OCI-LY1 (cell line): ENCODE measurements at regions not wholly inside any gene's neighbourhood (a gene's known extent, or its start where the extent isn't known, plus 50 kb on each side); places are given as distances from the start of the nearest gene placed in this dataset.

ENCODE experiments used
- H2AFZ ChIP-seq: fragments of 200-600 bp; sonication (generic), shearing (Covaris generic); 2 replicates; pipeline ENCODE4 v1.6.0; 2014; ENCODE audit warnings: antibody characterized with exemption, mild to moderate bottlenecking, low read length
- H3F3A ChIP-seq: fragments of 200-600 bp; sonication (generic), shearing (Covaris generic); 2 replicates; pipeline ENCODE4 v1.6.0; 2014; ENCODE audit warnings: mild to moderate bottlenecking, antibody characterized with exemption, low read length, moderate library complexity; ENCODE audit not compliant: insufficient read depth
- H3K27ac ChIP-seq: fragments of 200-600 bp; sonication (generic); 2 replicates; pipeline ENCODE4 v1.5.1; 2014; ENCODE audit warnings: low read length, mixed run types, mild to moderate bottlenecking, low read depth; ENCODE audit not compliant: poor library complexity, severe bottlenecking
- H3K27me3 ChIP-seq: fragments of 200-600 bp; sonication (generic); 2 replicates; pipeline ENCODE4 v1.6.0; 2014; ENCODE audit warnings: antibody characterized with exemption, mild to moderate bottlenecking, low read length, moderate library complexity; ENCODE audit not compliant: insufficient read depth
- H3K36me3 ChIP-seq: fragments of 200-600 bp; sonication (generic); 2 replicates; pipeline ENCODE4 v1.6.1; 2014; ENCODE audit warnings: mild to moderate bottlenecking, antibody characterized with exemption, low read length, moderate library complexity, mixed read lengths; ENCODE audit not compliant: insufficient read depth
- H3K4me1 ChIP-seq: fragments of 200-600 bp; sonication (generic); 2 replicates; pipeline ENCODE4 v1.5.1; 2014; ENCODE audit warnings: mild to moderate bottlenecking, low read length, moderate library complexity; ENCODE audit not compliant: insufficient read depth, severe bottlenecking
- H3K4me2 ChIP-seq: fragments of 200-600 bp; sonication (generic), shearing (Covaris generic); 2 replicates; pipeline ENCODE4 v1.6.1; 2014; ENCODE audit warnings: low read length
- H3K4me3 ChIP-seq: fragments of 200-600 bp; sonication (generic); 2 replicates; pipeline ENCODE4 v1.5.1; 2014; ENCODE audit warnings: low read length, low read depth, mild to moderate bottlenecking, mixed read lengths; ENCODE audit not compliant: poor library complexity, severe bottlenecking
- H3K79me2 ChIP-seq: fragments of 200-600 bp; shearing (Covaris generic); 2 replicates; pipeline ENCODE4 v1.6.1; 2016; ENCODE audit warnings: mixed run types, low read length, mixed read lengths; ENCODE audit not compliant: insufficient read depth
- H3K9ac ChIP-seq: fragments of 200-600 bp; sonication (generic), shearing (Covaris generic); 2 replicates; pipeline ENCODE4 v1.6.1; 2014; ENCODE audit warnings: mild to moderate bottlenecking, low read length, mixed read lengths
- H3K9me2 ChIP-seq: fragments of 200-600 bp; sonication (generic), shearing (Covaris generic); 2 replicates; pipeline ENCODE4 v1.6.1; 2014; ENCODE audit warnings: low read depth, mild to moderate bottlenecking, low read length, mixed read lengths
- H3K9me3 ChIP-seq: fragments of 200-600 bp; shearing (Covaris generic); 2 replicates; pipeline ENCODE4 v1.6.1; 2014; ENCODE audit warnings: low read length, mixed read lengths
- H4K20me1 ChIP-seq: fragments of 200-600 bp; sonication (generic), shearing (Covaris generic); 2 replicates; pipeline ENCODE4 v1.6.0; 2016; ENCODE audit warnings: mild to moderate bottlenecking, low read length; ENCODE audit not compliant: insufficient read depth
- EZH2 ChIP-seq: fragments of 200-600 bp; sonication (generic), shearing (Covaris generic); IDR thresholded peaks from 2 replicates; pipeline ENCODE4 v1.8.0; 2017; ENCODE audit warnings: borderline replicate concordance, mixed run types, mild to moderate bottlenecking, antibody characterized with exemption, low read length, moderate library complexity, mixed read lengths
- TF ChIP-seq, protein P1 (sequence below): fragments of 200-600 bp; sonication (generic), shearing (Covaris generic); IDR thresholded peaks from 2 replicates; pipeline ENCODE4 v1.5.1; 2017; ENCODE audit warnings: mild to moderate bottlenecking, antibody characterized with exemption, low read length, moderate library complexity, mixed read lengths

DNA sequence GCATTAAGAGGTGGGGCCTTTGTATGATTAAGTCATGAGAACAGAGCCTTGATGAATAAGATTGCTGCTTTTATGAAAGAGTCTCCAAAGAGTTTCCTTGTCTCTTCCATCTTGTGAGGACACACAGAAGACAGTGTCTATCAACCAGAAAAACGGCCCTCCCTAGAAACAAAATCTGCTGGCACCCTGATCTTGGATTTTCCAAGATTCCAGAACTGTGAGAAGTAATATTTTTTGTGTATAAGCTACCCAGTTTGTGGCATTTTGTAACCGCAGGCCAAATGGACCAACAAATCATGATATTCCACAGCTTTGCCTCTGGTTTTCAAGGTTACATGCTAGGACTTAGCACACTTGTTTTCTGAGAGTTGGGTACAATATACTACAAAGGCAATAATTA, 687.8 kb downstream of the TDRD15 start:
- Histone ChIP-seq H3K4me3 (no peak overlapping the region), H3K79me2 (no peaks in the 10 kb centered on the region), H3K4me2 (no peak overlapping the region), H3K9me2 (no peaks in the 10 kb centered on the region), H3K27ac (no peak overlapping the region), H3K9me3 (no peaks in the 10 kb centered on the region), H3K36me3 (no peaks in the 10 kb centered on the region), H3K27me3 (no peaks in the 10 kb centered on the region), H3K4me1 (no peaks in the 10 kb centered on the region), H3F3A (no peaks in the 10 kb centered on the region), H2AFZ (no peak overlapping the region), H3K9ac (no peak overlapping the region), H4K20me1 (no peaks in the 10 kb centered on the region)
- no peak for TF ChIP-seq EZH2
- TF ChIP-seq, protein P1, sequence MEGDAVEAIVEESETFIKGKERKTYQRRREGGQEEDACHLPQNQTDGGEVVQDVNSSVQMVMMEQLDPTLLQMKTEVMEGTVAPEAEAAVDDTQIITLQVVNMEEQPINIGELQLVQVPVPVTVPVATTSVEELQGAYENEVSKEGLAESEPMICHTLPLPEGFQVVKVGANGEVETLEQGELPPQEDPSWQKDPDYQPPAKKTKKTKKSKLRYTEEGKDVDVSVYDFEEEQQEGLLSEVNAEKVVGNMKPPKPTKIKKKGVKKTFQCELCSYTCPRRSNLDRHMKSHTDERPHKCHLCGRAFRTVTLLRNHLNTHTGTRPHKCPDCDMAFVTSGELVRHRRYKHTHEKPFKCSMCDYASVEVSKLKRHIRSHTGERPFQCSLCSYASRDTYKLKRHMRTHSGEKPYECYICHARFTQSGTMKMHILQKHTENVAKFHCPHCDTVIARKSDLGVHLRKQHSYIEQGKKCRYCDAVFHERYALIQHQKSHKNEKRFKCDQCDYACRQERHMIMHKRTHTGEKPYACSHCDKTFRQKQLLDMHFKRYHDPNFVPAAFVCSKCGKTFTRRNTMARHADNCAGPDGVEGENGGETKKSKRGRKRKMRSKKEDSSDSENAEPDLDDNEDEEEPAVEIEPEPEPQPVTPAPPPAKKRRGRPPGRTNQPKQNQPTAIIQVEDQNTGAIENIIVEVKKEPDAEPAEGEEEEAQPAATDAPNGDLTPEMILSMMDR: no peak

DNA sequence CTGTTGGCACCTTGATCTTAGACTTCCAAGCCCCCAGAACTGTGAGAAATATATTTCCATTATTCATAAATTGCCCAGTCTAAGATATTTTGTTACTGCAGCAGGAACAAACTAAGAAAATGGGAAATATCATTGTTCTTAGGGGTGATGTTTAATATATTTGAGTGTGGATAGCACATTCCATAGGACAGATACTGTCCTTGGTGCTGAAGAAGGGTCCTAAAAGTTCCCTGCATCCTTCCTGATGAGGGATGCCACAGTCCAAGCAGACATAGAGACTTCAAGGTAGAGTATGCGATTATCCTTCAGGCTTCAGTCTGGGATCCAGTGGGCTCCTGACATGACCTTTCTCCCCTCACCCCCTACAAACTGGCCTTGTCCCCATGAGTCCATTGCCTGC, 689.0 kb downstream of the TDRD15 start:
- Histone ChIP-seq H3K36me3 (no peaks in the 10 kb centered on the region), H3K79me2 (no peaks in the 10 kb centered on the region), H3K9me2 (no peaks in the 10 kb centered on the region), H3F3A (no peaks in the 10 kb centered on the region), H3K27ac (no peak overlapping the region), H3K4me3 (no peak overlapping the region), H3K4me2 (no peak overlapping the region), H3K9me3 (no peaks in the 10 kb centered on the region), H3K27me3 (no peaks in the 10 kb centered on the region), H3K9ac (no peak overlapping the region), H2AFZ (no peak overlapping the region), H3K4me1 (no peaks in the 10 kb centered on the region), H4K20me1 (no peaks in the 10 kb centered on the region)
- TF ChIP-seq, protein P1: no peak
- no peak for TF ChIP-seq EZH2

DNA sequence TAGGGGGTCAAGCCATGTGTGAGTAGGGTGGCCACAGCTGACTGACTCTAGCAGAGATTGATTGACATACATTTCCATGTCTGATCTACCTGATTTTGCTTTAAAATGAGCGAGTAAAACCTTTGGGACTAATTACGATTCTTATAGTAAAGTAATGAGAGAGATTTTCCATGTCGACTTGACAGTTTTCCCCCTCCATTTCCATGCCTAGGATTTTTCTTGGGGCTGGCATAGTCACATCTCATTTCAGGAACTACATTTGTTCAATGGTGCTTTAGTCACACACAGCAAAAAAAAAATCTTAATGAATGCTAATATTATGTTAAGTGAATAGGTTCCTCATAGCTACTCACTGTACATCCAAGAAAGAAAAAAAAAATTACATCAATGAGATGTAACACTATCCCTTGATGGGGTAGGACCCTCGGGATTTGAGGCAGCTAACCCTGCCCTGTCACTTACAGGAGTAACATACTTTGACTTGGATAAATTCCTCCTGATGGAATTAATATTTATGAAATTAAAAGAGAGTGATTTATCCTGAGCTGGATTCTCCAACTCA, 690.9 kb downstream of the TDRD15 start:
- Histone ChIP-seq H2AFZ (no peak overlapping the region), H3K9me2 (no peaks in the 10 kb centered on the region), H3K36me3 (no peaks in the 10 kb centered on the region), H3K79me2 (no peaks in the 10 kb centered on the region), H3K4me2 (no peak overlapping the region), H3K27ac (no peak overlapping the region), H3K9me3 (no peaks in the 10 kb centered on the region), H3F3A (no peaks in the 10 kb centered on the region), H3K9ac (no peak overlapping the region), H3K4me1 (no peaks in the 10 kb centered on the region), H3K27me3 (no peaks in the 10 kb centered on the region), H4K20me1 (no peaks in the 10 kb centered on the region), H3K4me3 (no peak overlapping the region)
- no peak for TF ChIP-seq EZH2
- TF ChIP-seq, protein P1: no peak
